ENCODE measurements at regions not wholly inside any gene's neighbourhood (a gene's known extent, or its start where the extent isn't known, plus 50 kb on each side); places are given as distances from the start of the nearest gene placed in this dataset.
A peak's percentile ranks its signal among the peaks of the same experiment; 100 is the strongest.

DNA sequence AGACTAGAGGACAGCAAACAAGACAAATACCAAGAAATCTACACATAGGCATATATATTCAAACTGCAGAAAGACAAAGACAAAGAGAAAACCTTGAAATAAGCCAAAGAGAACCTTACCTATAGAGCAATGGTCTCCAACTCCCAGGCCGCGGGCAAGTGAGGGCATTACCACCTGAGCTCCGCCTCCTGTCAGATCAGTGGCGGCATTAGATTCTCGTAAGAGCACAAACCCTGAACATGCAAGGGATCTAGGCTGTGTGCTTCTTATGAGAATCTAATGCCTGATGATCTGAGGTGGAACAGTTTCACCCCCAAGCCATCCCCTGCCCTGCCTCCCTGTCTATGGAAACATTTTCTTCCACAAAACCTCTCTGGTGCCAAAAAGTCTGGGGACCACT is 101.0 kb upstream of the MRPS30 start:
- no peak for ATAC-seq (ENCODE audit: low read depth)
- Histone ChIP-seq H3K4me1 (ENCODE audit: insufficient read depth, poor library complexity, severe bottlenecking) (no peaks in the 10 kb centered on the region), H3K27me3 (ENCODE audit: insufficient read depth, poor library complexity, severe bottlenecking) (no peaks in the 10 kb centered on the region), H3K36me3 (ENCODE audit: low read depth) (no peaks in the 10 kb centered on the region), H3K4me3 (ENCODE audit: severe bottlenecking) (no peak overlapping the region), H3K9me3 (ENCODE audit: severe bottlenecking) (no peaks in the 10 kb centered on the region), H3K27ac (ENCODE audit: poor library complexity, severe bottlenecking) (no peak overlapping the region)
- no peak for DNase-seq (ENCODE audit: low spot score)
- TF ChIP-seq, protein P1, sequence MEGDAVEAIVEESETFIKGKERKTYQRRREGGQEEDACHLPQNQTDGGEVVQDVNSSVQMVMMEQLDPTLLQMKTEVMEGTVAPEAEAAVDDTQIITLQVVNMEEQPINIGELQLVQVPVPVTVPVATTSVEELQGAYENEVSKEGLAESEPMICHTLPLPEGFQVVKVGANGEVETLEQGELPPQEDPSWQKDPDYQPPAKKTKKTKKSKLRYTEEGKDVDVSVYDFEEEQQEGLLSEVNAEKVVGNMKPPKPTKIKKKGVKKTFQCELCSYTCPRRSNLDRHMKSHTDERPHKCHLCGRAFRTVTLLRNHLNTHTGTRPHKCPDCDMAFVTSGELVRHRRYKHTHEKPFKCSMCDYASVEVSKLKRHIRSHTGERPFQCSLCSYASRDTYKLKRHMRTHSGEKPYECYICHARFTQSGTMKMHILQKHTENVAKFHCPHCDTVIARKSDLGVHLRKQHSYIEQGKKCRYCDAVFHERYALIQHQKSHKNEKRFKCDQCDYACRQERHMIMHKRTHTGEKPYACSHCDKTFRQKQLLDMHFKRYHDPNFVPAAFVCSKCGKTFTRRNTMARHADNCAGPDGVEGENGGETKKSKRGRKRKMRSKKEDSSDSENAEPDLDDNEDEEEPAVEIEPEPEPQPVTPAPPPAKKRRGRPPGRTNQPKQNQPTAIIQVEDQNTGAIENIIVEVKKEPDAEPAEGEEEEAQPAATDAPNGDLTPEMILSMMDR (IDR thresholded peaks at IDR 0.05; ENCODE audit: poor library complexity, severe bottlenecking): no peak

DNA sequence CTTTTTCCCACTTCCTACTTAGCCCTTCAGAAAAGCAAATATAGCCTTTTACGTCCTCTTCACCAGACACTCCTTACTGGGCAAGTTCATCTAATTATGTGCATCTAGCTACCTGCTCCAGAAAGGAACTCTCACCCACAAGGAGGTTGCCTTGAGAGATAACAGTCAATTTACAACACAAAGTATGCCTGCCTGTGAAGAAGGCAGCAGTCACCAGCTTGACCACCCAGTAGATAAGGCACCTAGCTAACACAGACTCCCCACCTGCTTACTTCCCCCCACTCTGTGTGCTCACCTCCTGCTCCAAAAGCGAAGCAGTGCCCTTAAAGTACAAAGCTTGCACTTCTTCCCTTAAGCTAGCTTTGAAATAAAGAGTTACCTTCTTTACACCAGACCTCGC is 111.7 kb upstream of the MRPS30 start:
- no peak for ATAC-seq (ENCODE audit: low read depth)
- TF ChIP-seq, protein P1 (IDR thresholded peaks at IDR 0.05; ENCODE audit: poor library complexity, severe bottlenecking): no peak
- no peak overlapping the region for H3K27ac ChIP-seq (ENCODE audit: poor library complexity, severe bottlenecking)
- H3K9me3 ChIP-seq (ENCODE audit: severe bottlenecking): no peaks in the 10 kb centered on the region
- H3K4me1 ChIP-seq (ENCODE audit: insufficient read depth, poor library complexity, severe bottlenecking): peaks cover 12% of the 10 kb centered on the region
- DNase-seq (ENCODE audit: low spot score): no peak
- no peaks in the 10 kb centered on the region for H3K27me3 ChIP-seq (ENCODE audit: insufficient read depth, poor library complexity, severe bottlenecking)
- no peak overlapping the region for H3K4me3 ChIP-seq (ENCODE audit: severe bottlenecking)
- no peaks in the 10 kb centered on the region for H3K36me3 ChIP-seq (ENCODE audit: low read depth)

DNA sequence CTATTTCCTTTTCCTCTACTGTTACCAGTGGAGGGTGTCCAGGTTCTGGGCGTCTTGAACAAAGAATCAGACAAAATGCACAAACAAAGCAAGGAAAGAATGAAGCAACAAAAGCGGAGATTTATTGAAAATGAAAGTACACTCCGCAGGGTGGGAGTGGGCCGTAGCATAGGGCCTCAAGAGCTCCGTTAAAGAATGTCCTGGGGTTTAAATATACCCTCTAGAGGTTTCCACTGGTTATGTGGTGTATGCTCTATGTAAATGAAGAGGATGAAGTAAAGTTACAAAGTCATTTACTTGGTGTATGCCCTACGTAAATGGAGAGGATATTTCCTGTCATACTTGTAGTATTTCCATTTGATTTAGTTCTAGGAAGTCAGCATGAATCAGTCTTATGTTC is 113.5 kb upstream of the MRPS30 start:
- ATAC-seq (ENCODE audit: low read depth): no peak
- no peak overlapping the region for H3K27ac ChIP-seq (ENCODE audit: poor library complexity, severe bottlenecking)

DNA sequence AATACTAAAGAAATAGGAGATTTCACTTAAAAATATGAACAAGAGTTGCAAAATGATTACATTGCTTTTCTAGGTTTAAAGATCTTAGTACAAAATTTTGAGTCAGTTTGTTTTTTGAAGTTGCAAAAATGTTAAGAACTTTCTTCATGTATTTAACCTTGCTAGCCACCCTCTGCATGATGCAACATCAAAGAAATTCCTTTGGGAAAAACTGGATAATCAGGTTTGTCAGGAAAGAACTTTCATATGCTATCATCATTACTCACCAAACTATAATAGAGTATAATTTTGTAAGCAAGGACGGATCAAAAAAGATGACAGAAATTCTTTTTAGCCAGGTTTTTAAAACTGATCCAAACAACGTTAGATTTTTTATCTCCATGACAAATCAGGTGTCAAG is 116.9 kb upstream of the MRPS30 start:
- H3K9me3 ChIP-seq (ENCODE audit: severe bottlenecking): no peaks in the 10 kb centered on the region
- H3K4me1 ChIP-seq (ENCODE audit: insufficient read depth, poor library complexity, severe bottlenecking): peaks cover 39% of the 10 kb centered on the region
- peak overlapping the region; percentile 78 for H3K27ac ChIP-seq (ENCODE audit: poor library complexity, severe bottlenecking)
- no peaks in the 10 kb centered on the region for H3K36me3 ChIP-seq (ENCODE audit: low read depth)
- TF ChIP-seq, protein P1 (IDR thresholded peaks at IDR 0.05; ENCODE audit: poor library complexity, severe bottlenecking): no peak
- H3K27me3 ChIP-seq (ENCODE audit: insufficient read depth, poor library complexity, severe bottlenecking): no peaks in the 10 kb centered on the region
- H3K4me3 ChIP-seq (ENCODE audit: severe bottlenecking): no peak overlapping the region
- ATAC-seq (ENCODE audit: low read depth) (peak; percentile 78), DNase-seq (ENCODE audit: low spot score) (no peak)

More for the DNA sequence above, 113.5 kb upstream of the MRPS30 start:
- H3K4me3 ChIP-seq (ENCODE audit: severe bottlenecking): no peak overlapping the region
- peaks cover 26% of the 10 kb centered on the region for H3K4me1 ChIP-seq (ENCODE audit: insufficient read depth, poor library complexity, severe bottlenecking)
- TF ChIP-seq, protein P1 (IDR thresholded peaks at IDR 0.05; ENCODE audit: poor library complexity, severe bottlenecking): no peak
- no peaks in the 10 kb centered on the region for H3K27me3 ChIP-seq (ENCODE audit: insufficient read depth, poor library complexity, severe bottlenecking)
- no peaks in the 10 kb centered on the region for H3K9me3 ChIP-seq (ENCODE audit: severe bottlenecking)
- DNase-seq (ENCODE audit: low spot score): no peak
- H3K36me3 ChIP-seq (ENCODE audit: low read depth): no peaks in the 10 kb centered on the region

DNA sequence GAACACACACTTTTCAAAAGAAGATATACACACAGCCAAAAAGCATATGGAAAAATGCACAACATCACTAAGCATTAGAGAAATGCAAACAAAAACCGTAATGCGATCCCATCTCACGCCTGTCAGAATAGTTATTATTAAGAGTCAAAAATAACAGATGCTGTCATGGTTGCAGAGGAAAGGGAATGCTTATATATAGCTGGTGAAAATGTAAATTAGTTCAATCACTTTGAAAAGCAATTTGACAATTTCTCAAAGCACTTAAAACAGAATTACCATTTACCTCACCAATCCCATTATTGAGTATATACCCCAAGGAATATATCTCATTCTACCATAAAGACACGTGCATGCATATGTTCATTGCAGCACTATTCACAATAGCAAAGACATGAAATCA is 126.8 kb upstream of the MRPS30 start:
- no peaks in the 10 kb centered on the region for H3K4me1 ChIP-seq (ENCODE audit: insufficient read depth, poor library complexity, severe bottlenecking)
- no peak overlapping the region for H3K27ac ChIP-seq (ENCODE audit: poor library complexity, severe bottlenecking)
- ATAC-seq (ENCODE audit: low read depth) (no peak), DNase-seq (ENCODE audit: low spot score) (no peak)
- H3K36me3 ChIP-seq (ENCODE audit: low read depth): no peaks in the 10 kb centered on the region
- no peak overlapping the region for H3K4me3 ChIP-seq (ENCODE audit: severe bottlenecking)
- H3K27me3 ChIP-seq (ENCODE audit: insufficient read depth, poor library complexity, severe bottlenecking): no peaks in the 10 kb centered on the region
- TF ChIP-seq, protein P1 (IDR thresholded peaks at IDR 0.05; ENCODE audit: poor library complexity, severe bottlenecking): no peak
- H3K9me3 ChIP-seq (ENCODE audit: severe bottlenecking): no peaks in the 10 kb centered on the region
